ENCODE measurements at regions not wholly inside any gene's neighbourhood (a gene's known extent, or its start where the extent isn't known, plus 50 kb on each side); places are given as distances from the start of the nearest gene placed in this dataset.

DNA sequence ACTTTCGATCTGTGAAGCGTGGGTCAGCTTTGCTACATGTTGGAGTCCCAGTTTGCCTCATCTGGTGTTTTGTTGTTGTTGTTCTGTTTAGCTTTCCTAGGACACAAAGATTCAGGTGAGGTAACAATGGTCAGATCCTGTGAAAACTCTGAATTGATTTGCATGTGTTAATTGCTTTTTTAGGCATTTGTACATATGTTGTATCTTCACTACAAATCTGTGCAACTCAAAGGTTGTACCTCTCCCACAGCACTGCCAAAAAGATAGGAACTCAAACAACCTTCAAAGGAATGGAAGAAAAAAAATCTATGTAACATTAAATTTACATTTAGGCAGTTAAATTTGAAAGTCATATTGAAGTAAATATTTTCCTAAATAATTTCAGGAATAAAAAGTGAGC is 518.5 kb upstream of the TENM4 start:
- Histone ChIP-seq H3K9me3 (ENCODE audit: low read length) (no peaks in the 10 kb centered on the region), H3K27ac (ENCODE audit: low read depth, low read length, poor library complexity, severe bottlenecking) (no peak overlapping the region)

DNA sequence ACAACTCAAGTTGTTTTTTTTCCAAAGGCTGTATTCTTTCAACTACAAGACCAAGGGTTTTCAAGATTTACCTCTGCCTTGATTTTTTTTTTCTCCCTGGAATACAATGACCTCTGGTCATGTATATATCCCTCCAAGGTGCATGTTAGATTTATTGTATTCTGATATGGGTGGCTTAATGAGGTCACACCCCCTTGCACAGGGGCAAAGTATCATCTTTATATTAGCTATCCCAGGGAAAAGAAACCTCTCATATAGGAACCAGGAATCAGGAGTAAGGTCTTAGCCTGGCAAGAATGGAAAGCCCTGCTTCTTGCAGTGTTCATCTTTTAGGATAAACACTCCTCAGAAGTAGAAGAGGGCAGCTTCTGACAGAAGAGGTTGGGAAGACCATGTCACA is 516.9 kb upstream of the TENM4 start:
- no peaks in the 10 kb centered on the region for H3K27me3 ChIP-seq (ENCODE audit: insufficient read depth, low read length)
- H4K20me1 ChIP-seq (ENCODE audit: insufficient read depth, low read length): no peaks in the 10 kb centered on the region
- H3F3A ChIP-seq (ENCODE audit: insufficient read depth, low read length): no peaks in the 10 kb centered on the region
- H2AFZ ChIP-seq (ENCODE audit: low read length): no peak overlapping the region
- no peak overlapping the region for H3K4me3 ChIP-seq (ENCODE audit: low read depth, low read length, poor library complexity, severe bottlenecking)
- no peaks in the 10 kb centered on the region for H3K9me2 ChIP-seq (ENCODE audit: low read depth, low read length)
- no peak overlapping the region for H3K27ac ChIP-seq (ENCODE audit: low read depth, low read length, poor library complexity, severe bottlenecking)
- no peaks in the 10 kb centered on the region for H3K36me3 ChIP-seq (ENCODE audit: insufficient read depth, low read length)
- H3K9me3 ChIP-seq (ENCODE audit: low read length): no peaks in the 10 kb centered on the region
- no peak for TF ChIP-seq EZH2 (IDR thresholded peaks at IDR 0.05; ENCODE audit: borderline replicate concordance, low read length)
- TF ChIP-seq, protein P1, sequence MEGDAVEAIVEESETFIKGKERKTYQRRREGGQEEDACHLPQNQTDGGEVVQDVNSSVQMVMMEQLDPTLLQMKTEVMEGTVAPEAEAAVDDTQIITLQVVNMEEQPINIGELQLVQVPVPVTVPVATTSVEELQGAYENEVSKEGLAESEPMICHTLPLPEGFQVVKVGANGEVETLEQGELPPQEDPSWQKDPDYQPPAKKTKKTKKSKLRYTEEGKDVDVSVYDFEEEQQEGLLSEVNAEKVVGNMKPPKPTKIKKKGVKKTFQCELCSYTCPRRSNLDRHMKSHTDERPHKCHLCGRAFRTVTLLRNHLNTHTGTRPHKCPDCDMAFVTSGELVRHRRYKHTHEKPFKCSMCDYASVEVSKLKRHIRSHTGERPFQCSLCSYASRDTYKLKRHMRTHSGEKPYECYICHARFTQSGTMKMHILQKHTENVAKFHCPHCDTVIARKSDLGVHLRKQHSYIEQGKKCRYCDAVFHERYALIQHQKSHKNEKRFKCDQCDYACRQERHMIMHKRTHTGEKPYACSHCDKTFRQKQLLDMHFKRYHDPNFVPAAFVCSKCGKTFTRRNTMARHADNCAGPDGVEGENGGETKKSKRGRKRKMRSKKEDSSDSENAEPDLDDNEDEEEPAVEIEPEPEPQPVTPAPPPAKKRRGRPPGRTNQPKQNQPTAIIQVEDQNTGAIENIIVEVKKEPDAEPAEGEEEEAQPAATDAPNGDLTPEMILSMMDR (IDR thresholded peaks at IDR 0.05; ENCODE audit: low read length): no peak
- no peaks in the 10 kb centered on the region for H3K4me1 ChIP-seq (ENCODE audit: insufficient read depth, low read length, severe bottlenecking)
- H3K9ac ChIP-seq (ENCODE audit: low read length): no peak overlapping the region
- H3K79me2 ChIP-seq (ENCODE audit: insufficient read depth, low read length): no peaks in the 10 kb centered on the region
- H3K4me2 ChIP-seq (ENCODE audit: low read length): no peak overlapping the region

More for the DNA sequence above, 518.5 kb upstream of the TENM4 start:
- H4K20me1 ChIP-seq (ENCODE audit: insufficient read depth, low read length): no peaks in the 10 kb centered on the region
- no peak overlapping the region for H3K9ac ChIP-seq (ENCODE audit: low read length)
- no peak overlapping the region for H2AFZ ChIP-seq (ENCODE audit: low read length)
- no peaks in the 10 kb centered on the region for H3K27me3 ChIP-seq (ENCODE audit: insufficient read depth, low read length)
- H3K36me3 ChIP-seq (ENCODE audit: insufficient read depth, low read length): no peaks in the 10 kb centered on the region
- no peaks in the 10 kb centered on the region for H3K4me1 ChIP-seq (ENCODE audit: insufficient read depth, low read length, severe bottlenecking)
- H3K9me2 ChIP-seq (ENCODE audit: low read depth, low read length): no peaks in the 10 kb centered on the region
- no peaks in the 10 kb centered on the region for H3K79me2 ChIP-seq (ENCODE audit: insufficient read depth, low read length)
- no peak overlapping the region for H3K4me2 ChIP-seq (ENCODE audit: low read length)
- H3F3A ChIP-seq (ENCODE audit: insufficient read depth, low read length): no peaks in the 10 kb centered on the region
- no peak overlapping the region for H3K4me3 ChIP-seq (ENCODE audit: low read depth, low read length, poor library complexity, severe bottlenecking)
- no peak for TF ChIP-seq EZH2 (IDR thresholded peaks at IDR 0.05; ENCODE audit: borderline replicate concordance, low read length)
- TF ChIP-seq, protein P1 (IDR thresholded peaks at IDR 0.05; ENCODE audit: low read length): no peak

DNA sequence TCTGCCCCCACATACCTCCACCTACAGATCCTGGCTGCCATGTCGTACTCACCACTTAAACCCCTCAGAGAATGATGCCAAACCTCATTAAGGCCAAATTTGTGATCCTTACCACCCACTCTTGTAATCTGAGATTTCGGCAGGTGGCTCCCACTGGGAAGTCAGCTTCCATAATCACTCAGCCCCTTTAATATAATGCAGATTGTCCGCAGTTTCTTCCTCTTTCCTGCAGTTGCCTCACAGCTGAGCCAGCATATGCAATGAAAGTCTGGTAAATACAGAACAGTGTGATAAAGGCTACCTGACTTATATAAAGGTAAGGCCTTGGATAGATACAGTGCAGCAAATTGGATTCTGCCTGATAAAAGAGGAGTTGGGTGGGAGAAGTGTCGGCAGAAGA is 515.2 kb upstream of the TENM4 start:
- TF ChIP-seq, protein P1 (IDR thresholded peaks at IDR 0.05; ENCODE audit: low read length): no peak
- no peak for TF ChIP-seq EZH2 (IDR thresholded peaks at IDR 0.05; ENCODE audit: borderline replicate concordance, low read length)
- H3K79me2 ChIP-seq (ENCODE audit: insufficient read depth, low read length): no peaks in the 10 kb centered on the region
- no peaks in the 10 kb centered on the region for H3K4me1 ChIP-seq (ENCODE audit: insufficient read depth, low read length, severe bottlenecking)
- no peaks in the 10 kb centered on the region for H3F3A ChIP-seq (ENCODE audit: insufficient read depth, low read length)
- no peaks in the 10 kb centered on the region for H3K9me3 ChIP-seq (ENCODE audit: low read length)
- H2AFZ ChIP-seq (ENCODE audit: low read length): no peak overlapping the region
- no peak overlapping the region for H3K9ac ChIP-seq (ENCODE audit: low read length)
- no peak overlapping the region for H3K27ac ChIP-seq (ENCODE audit: low read depth, low read length, poor library complexity, severe bottlenecking)
- H3K9me2 ChIP-seq (ENCODE audit: low read depth, low read length): no peaks in the 10 kb centered on the region
- no peaks in the 10 kb centered on the region for H3K36me3 ChIP-seq (ENCODE audit: insufficient read depth, low read length)
- no peaks in the 10 kb centered on the region for H3K27me3 ChIP-seq (ENCODE audit: insufficient read depth, low read length)
- H4K20me1 ChIP-seq (ENCODE audit: insufficient read depth, low read length): no peaks in the 10 kb centered on the region
- H3K4me3 ChIP-seq (ENCODE audit: low read depth, low read length, poor library complexity, severe bottlenecking): no peak overlapping the region
- no peak overlapping the region for H3K4me2 ChIP-seq (ENCODE audit: low read length)

All from OCI-LY1 (cell line).